ENCODE measurements at regions not wholly inside any gene's neighbourhood (a gene's known extent, or its start where the extent isn't known, plus 50 kb on each side); places are given as distances from the start of the nearest gene placed in this dataset.

DNA sequence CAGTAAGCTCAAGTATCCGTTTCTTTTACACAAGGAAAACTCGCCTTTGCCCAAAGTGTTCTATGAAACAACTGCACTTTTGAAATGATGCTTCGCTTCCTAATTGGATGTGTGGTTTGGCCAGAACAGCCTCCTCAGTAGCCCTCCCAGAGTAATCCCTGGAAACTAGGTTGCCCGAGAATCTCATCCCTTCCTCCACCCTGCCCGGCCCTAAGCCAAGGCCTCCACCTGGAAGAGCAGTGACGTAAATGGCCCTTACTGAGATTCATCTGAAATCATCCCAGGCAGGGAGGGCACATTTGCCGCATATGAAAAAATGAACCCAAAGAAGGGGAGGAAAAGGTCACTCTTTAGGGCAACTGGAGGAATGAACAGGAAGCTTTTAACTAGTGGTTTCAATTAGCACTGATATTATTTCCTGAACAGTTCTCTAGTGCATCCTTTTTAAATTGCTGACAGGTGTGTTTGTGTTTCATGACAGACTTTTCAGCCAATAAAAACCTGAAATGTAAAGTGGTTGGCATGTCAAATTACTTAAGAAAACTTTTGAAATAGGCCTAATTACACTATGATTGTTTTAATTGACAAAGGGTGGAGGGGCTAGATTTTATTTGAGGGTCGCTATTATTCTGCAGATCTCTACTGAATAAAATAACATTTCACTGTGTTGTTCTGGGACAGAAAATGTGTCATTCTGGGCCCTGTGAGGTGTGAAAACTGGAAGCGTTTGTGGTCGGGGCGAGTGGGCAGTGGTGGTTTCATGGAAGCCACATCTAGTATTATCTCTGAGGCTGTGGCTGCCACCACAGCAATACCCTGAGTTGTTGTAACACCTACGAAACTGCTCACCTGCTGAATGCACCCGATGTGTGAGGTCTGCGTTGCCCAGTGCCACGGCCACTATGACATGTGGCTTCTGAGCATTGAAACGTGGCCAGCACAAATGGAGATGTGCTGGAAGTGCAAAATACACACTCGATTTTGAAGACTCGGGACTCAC is 112.1 kb downstream of the ZIC5 start:
- peak; percentile 81 for DNase-seq

DNA sequence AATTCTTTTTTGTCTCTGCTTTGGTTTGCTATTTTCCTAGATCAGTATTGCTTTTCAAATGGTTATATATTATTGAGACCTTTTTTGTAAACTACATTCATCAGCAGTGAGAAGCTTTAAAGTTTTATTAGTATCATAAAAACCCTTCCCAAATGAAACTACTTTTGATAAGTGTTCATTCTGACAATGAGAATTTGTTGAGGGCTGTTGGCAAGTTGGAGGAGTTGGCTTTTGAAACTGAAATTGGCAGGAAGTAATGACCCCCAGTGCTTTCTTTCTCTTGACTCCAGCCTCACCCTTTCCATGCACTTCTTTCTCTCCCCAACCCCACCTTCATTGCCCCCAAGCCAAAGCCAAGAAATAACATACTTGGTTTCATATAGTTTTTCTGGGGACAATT is 113.8 kb downstream of the ZIC5 start:
- no peak for DNase-seq

DNA sequence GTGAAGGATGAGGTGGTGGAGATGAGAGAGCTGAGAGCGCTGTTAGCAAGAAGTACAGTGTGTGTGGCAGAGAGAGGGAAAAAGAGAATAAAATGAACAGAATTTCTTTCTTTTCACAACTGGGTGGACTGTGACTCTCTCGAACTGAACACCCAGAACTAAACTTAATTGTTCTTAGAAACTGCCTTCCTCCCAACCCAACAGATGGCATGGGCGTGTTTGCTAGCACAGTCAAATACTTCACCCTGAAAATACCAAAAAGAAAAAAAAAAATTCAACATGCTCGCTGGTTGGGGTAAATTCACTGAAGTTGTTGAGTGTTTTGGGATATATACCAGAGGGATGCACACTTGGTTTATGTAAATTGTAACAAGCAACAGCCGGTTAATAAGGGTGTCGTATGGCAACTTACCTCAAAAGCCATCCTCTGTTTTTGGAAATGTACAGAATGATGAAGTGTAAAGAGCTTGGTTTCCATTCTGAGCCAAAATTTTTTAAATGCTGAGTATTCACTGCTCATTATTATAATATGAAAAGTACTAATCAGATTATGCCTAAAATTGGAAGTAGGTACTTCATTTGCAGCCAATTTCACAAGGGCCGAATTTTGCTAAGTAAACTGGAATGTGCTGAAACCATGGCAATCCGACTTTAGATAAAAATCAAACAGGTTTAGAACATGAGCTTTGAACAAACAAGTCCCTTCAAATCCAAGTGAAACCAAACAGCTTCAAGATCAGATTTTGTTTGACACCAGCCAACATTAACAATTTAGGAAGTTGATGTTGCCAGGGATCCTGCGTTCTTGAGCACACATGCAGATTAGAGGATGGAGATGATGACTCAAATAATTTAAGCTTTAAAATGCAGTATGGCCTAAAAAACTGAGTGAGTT is 115.8 kb downstream of the ZIC5 start:
- DNase-seq, result no peak

DNA sequence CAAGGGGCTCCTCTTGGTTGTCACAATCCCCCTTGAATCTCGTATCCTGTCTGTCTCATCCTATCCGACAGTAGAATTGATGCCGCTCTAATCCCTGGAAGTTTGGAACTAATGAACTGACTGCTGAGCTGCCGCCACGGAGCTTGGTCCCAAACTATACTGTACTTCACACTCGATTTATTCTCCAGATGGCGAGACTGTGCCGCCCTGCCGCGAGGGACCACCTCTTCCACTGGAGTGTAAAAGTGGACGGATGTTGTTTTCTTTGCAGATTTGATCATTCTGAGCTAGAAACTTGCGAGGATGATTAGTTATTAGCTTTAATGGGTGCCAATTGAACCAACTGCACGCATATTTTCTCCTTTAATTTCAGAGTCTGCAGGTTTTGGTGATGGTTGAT is 117.2 kb downstream of the ZIC5 start:
- no peak for DNase-seq

GRCh38 chr13:99847318-99847750 is 124.2 kb downstream of the ZIC5 start:
- DNase-seq, result no peak

DNA sequence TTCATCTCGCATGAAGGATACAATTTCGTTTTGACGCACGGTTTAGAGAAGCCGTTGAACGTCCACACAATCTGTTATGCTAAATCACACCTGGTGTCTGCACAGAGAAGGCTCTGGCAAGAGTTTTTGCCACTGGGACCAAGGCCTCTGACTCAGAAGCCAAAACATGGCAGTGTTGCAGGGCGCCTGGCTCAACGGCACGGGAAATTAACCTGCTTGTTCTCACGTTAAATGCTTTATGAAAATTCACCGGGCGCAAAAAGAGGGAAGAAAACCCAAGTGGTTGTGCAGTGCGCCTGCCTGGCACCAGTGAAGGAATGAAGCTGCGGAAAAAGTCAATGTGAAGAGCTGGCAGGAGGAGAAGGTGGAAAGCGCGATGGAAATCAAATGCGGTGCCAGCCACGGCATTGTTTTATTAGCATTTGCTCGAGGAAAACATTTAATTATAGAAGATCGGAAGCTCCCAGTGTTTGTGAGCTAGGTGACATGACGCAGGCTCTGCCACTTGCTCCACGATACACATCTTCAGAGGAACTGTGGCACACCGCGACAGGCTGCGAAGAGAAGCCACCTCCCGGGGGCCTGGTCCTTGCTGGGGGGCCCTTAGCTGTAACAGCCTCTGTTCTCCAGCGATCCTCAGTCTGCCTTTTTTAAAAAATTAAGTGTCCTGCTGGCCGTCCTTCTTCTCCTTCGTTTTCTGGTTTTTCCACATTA is 126.2 kb downstream of the ZIC5 start:
- no peak for DNase-seq

- no peak for DNase-seq
Observed at GRCh38 chr13:99844421-99844820, 127.1 kb downstream of the ZIC5 start.

DNA sequence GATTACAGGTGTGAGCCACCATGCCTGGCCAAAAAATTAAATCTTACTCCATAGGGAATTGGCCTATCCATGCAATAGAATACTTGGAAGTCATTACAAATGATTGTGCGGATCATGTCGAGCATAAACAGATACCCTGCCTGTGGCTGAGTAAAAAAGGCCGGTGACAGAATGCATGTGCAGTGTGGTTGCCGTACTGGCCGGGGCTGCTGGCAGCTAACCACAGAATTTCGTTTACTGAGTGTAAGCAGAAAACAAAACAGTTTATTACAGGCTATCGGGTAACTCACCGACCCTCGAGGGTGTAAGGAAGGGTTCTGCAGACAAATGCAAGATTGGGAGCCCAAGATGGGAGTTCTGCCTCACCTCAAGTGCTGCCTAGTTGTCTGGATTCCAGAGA is 127.7 kb downstream of the ZIC5 start:
- DNase-seq, result no peak

GRCh38 chr13:99842405-99842804 is 129.2 kb downstream of the ZIC5 start:
- no peak for DNase-seq

DNA sequence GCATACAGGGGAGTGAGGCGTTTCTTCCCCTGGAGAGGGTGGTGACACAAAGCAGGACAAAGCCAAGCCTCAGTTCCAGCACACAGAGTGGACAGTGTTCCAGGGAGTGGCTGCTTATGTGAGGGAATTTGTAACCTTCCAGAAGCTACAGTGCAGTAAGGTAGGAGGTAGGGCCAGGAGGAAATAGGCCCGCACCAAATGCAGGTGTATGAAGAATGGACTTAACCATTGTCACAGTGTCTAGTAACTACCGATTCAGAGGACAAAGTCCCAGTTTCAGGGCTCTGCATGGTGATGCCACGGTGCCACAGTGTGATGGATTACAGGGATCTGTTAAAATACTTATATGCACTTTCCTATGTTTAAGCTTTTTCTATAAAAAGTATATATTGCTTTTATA is 135.3 kb downstream of the ZIC5 start:
- no peak for DNase-seq

GRCh38 chr13:99835442-99835841 is 136.1 kb downstream of the ZIC5 start:
- DNase-seq, result no peak

GRCh38 chr13:99834246-99834645 is 137.3 kb downstream of the ZIC5 start:
- no peak for DNase-seq

GRCh38 chr13:99832347-99832746 is 139.2 kb downstream of the ZIC5 start:
- no peak for DNase-seq

DNA sequence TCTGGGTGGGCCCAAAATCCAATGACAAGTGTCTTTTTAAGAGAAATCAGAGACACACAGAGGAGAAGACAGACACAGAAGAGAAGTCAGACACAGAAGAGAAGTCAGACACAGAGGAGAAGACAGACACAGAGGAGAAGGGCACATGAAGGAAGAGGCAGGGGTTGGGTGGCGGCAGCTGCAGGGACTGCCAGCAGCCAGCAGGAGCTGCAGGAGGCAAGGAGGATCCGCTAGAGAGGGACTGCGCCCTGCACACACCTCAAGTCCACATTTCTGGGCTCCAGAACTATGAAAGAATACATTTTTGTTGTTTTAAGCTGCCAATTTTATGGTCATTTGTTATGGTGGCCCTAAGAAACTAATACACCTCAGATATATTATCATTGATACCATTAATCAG is 140.6 kb downstream of the ZIC5 start:
- DNase-seq, result no peak

DNA sequence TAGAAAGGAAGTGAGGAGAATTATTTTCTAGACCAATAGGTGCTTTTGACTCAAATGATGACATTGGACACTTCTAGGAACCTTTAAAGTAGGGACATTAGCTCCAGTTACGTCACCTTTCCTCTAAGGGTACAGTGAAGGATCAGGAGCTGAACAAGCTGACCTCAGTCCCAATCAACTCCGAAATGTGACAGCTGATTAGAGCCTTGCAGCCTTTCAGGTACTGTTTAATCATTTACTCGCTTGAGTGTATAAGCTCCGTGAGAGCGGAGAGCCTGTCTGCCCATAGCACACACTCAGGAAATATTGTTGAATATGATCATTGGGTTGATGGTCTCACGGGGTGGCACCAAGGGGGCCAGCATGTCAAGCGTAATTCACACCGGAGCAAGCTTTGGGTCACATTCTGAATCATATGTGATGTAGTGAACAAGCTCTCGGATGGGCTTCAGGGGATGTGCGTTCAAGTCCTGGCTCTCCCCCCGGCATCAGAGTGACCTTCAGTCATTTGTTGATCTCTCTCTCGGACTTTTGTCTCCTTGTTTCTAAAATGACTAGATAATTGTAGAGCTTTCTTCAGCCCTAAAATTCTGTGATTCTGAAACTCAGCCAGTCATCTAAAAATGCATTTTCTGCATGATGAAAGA is 141.9 kb downstream of the ZIC5 start:
- DNase-seq, result no peak

DNA sequence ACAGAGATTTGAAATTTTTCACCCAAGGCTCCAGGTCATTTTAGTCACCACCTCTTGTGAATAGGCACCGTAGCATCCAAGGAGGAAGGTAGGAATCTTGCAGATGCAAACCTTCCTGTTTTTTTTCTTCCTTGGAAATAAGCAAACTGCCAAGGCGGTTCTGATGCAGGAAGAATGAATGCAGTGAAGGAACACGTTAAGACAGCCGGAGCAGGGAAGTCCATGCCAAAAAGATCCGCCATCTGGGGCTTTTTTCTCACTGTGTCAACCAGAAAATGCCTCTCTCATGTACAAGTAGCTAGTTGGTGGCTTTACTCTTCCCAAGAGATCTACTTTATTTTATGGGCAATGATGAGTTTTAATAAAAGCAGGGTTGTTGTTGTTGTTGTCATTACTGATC is 142.4 kb downstream of the ZIC5 start:
- no peak for DNase-seq

DNA sequence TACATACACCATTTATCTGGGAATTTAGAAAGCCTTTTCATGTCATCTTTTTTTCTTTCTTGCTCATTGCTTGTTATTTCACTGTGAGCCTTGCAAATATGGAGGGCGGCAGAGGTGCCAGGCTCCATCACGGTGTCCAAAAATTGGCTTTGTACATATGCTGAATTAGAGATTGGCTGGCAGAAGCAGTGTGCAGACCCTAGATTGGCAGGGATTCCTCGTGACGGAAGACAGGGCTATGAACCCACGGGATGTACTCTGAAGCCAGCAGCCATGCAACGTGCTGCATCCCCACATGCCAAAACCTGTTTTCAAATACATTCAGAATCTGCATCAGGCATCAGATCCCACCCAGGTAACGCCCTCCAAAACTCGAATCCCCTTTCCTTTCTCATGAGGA is 142.8 kb downstream of the ZIC5 start:
- no peak for DNase-seq

DNA sequence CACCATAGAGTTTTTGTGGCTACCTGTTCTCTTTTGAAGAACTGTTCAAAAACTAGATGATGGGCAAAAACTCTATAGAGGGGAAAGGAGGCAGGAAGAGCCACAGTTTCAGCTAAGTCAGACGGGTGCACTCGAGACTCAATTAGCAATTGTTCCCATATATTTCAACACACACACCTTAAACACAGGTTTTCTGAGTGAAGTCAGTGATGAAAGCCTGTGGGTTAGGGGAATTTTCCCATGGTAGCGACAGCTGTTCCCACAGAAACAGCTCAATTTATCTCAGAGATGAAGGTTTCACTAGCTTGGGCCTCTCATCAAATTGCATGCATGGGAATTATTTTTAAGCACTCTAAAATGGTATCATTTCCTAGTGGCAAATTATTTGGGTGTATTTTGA is 143.4 kb downstream of the ZIC5 start:
- DNase-seq, result no peak

- DNase-seq, result no peak
Observed at GRCh38 chr13:99827011-99827772, 144.4 kb downstream of the ZIC5 start.

- DNase-seq, result no peak
Observed at GRCh38 chr13:99823961-99824360, 147.6 kb downstream of the ZIC5 start.

- DNase-seq, result no peak
Observed at GRCh38 chr13:99822820-99823219, 148.7 kb downstream of the ZIC5 start.

DNA sequence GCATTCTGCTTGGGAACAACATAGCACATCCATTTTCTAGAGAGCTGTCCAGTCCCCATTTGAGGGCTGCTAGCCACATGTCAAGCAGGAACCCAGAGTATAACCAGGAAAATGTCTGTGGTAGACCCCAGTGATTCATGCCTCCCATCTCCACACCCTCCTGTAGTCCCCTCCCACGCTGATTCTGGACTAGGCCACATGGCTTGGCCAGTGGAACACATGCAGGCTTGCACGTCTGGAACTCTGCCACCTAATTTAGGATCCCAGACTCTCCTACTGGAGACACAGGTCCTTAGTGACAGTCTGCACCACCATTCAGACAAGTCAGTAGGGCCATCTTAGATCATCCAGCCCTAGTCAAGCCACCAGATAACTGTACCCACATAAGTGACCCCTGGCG is 149.8 kb downstream of the ZIC5 start:
- no peak for DNase-seq

Measured in activated effector memory CD4-positive, alpha-beta T cell treated with anti-CD3 and anti-CD28 coated beads, Interleukin-2, amount 50 U/mL, for 16 hours (primary cell).